ENCODE measurements at regions not wholly inside any gene's neighbourhood (a gene's known extent, or its start where the extent isn't known, plus 50 kb on each side); places are given as distances from the start of the nearest gene placed in this dataset.

- FAIRE-seq, result no peak
- Histone ChIP-seq H3K4me3 (ENCODE audit: low read depth, low read length) (no peak overlapping the region), H3K36me3 (ENCODE audit: control insufficient read depth, insufficient read depth, low read length) (no peaks in the 10 kb centered on the region), H3K27me3 (ENCODE audit: control insufficient read depth, insufficient read depth, low read length) (no peaks in the 10 kb centered on the region)
- DNase-seq (ENCODE audit: low read depth), result no peak
- no peak for TF ChIP-seq CTCF (IDR thresholded peaks at IDR 0.05; ENCODE audit: insufficient read depth, low read length, severe bottlenecking)
Measured at GRCh38 chr2:139526781-139527180, 746.6 kb upstream of the NXPH2 start.

- no peak for TF ChIP-seq CTCF (IDR thresholded peaks at IDR 0.05; ENCODE audit: insufficient read depth, low read length, severe bottlenecking)
- no peaks in the 10 kb centered on the region for H3K36me3 ChIP-seq (ENCODE audit: control insufficient read depth, insufficient read depth, low read length)
- H3K4me3 ChIP-seq (ENCODE audit: low read depth, low read length), result no peak overlapping the region
- no peak for FAIRE-seq
- DNase-seq (ENCODE audit: low read depth), result no peak
- H3K27me3 ChIP-seq (ENCODE audit: control insufficient read depth, insufficient read depth, low read length), result no peaks in the 10 kb centered on the region
Measured at GRCh38 chr2:139518321-139518720, 738.1 kb upstream of the NXPH2 start.

- TF ChIP-seq CTCF (IDR thresholded peaks at IDR 0.05; ENCODE audit: insufficient read depth, low read length, severe bottlenecking), result no peak
- FAIRE-seq (no peak), DNase-seq (ENCODE audit: low read depth) (no peak)
- no peaks in the 10 kb centered on the region for H3K36me3 ChIP-seq (ENCODE audit: control insufficient read depth, insufficient read depth, low read length)
- H3K27me3 ChIP-seq (ENCODE audit: control insufficient read depth, insufficient read depth, low read length), result no peaks in the 10 kb centered on the region
- H3K4me3 ChIP-seq (ENCODE audit: low read depth, low read length), result no peak overlapping the region
Measured at GRCh38 chr2:139514951-139515350, 734.8 kb upstream of the NXPH2 start.

- no peak for FAIRE-seq
- Histone ChIP-seq H3K4me3 (ENCODE audit: low read depth, low read length) (no peak overlapping the region), H3K36me3 (ENCODE audit: control insufficient read depth, insufficient read depth, low read length) (no peaks in the 10 kb centered on the region), H3K27me3 (ENCODE audit: control insufficient read depth, insufficient read depth, low read length) (no peaks in the 10 kb centered on the region)
- no peak for TF ChIP-seq CTCF (IDR thresholded peaks at IDR 0.05; ENCODE audit: insufficient read depth, low read length, severe bottlenecking)
- DNase-seq (ENCODE audit: low read depth), result no peak
Measured at GRCh38 chr2:139495851-139496250, 715.7 kb upstream of the NXPH2 start.

GRCh38 chr2:139492131-139492680, 712.0 kb upstream of the NXPH2 start:
- FAIRE-seq, result no peak
- no peak overlapping the region for H3K4me3 ChIP-seq (ENCODE audit: low read depth, low read length)
- no peak for TF ChIP-seq CTCF (IDR thresholded peaks at IDR 0.05; ENCODE audit: insufficient read depth, low read length, severe bottlenecking)
- DNase-seq (ENCODE audit: low read depth), result no peak
- H3K27me3 ChIP-seq (ENCODE audit: control insufficient read depth, insufficient read depth, low read length), result no peaks in the 10 kb centered on the region
- no peaks in the 10 kb centered on the region for H3K36me3 ChIP-seq (ENCODE audit: control insufficient read depth, insufficient read depth, low read length)

- DNase-seq (ENCODE audit: low read depth) (no peak), FAIRE-seq (no peak)
- H3K27me3 ChIP-seq (ENCODE audit: control insufficient read depth, insufficient read depth, low read length), result no peaks in the 10 kb centered on the region
- no peak overlapping the region for H3K4me3 ChIP-seq (ENCODE audit: low read depth, low read length)
- TF ChIP-seq CTCF (IDR thresholded peaks at IDR 0.05; ENCODE audit: insufficient read depth, low read length, severe bottlenecking), result no peak
- no peaks in the 10 kb centered on the region for H3K36me3 ChIP-seq (ENCODE audit: control insufficient read depth, insufficient read depth, low read length)
Measured at GRCh38 chr2:139480161-139480650, 700.0 kb upstream of the NXPH2 start.
